H9 (cell line): ENCODE measurements at regions not wholly inside any gene's neighbourhood (a gene's known extent, or its start where the extent isn't known, plus 50 kb on each side); places are given as distances from the start of the nearest gene placed in this dataset.

Experiments used
- DNase-seq: peaks from one replicate; pipeline ENCODE4 v3.0.0-alpha.2; 2017
- H2AFZ ChIP-seq: one replicate; pipeline ENCODE4 v1.6.1; 2013; ENCODE audit warnings: mild to moderate bottlenecking, low read length, control low read depth, moderate library complexity
- H2AK5ac ChIP-seq: 2 replicates; pipeline ENCODE4 v1.6.1; 2013; ENCODE audit warnings: low read length, control low read depth, mixed read lengths; ENCODE audit not compliant: insufficient read length
- H2BK120ac ChIP-seq: one replicate; pipeline ENCODE4 v1.6.1; 2013; ENCODE audit warnings: low read depth, mild to moderate bottlenecking, low read length, control low read depth, inconsistent platforms; ENCODE audit not compliant: poor library complexity, severe bottlenecking
- H2BK12ac ChIP-seq: 2 replicates; pipeline ENCODE4 v1.6.1; 2013; ENCODE audit warnings: low read length, control low read depth, mixed read lengths, low read depth; ENCODE audit not compliant: insufficient read length
- H2BK15ac ChIP-seq: 2 replicates; pipeline ENCODE4 v1.6.1; 2013; ENCODE audit warnings: low read depth, low read length, control low read depth
- H2BK20ac ChIP-seq: one replicate; pipeline ENCODE4 v1.6.1; 2013; ENCODE audit warnings: low read depth, mild to moderate bottlenecking, low read length, control low read depth, inconsistent platforms; ENCODE audit not compliant: poor library complexity, severe bottlenecking
- H2BK5ac ChIP-seq: 2 replicates; pipeline ENCODE4 v1.6.1; 2013; ENCODE audit warnings: low read length, control low read depth, mixed read lengths; ENCODE audit not compliant: insufficient read length
- H3K14ac ChIP-seq: 2 replicates; pipeline ENCODE4 v1.6.1; 2013; ENCODE audit warnings: low read length, control low read depth; ENCODE audit not compliant: insufficient read depth
- H3K18ac ChIP-seq: 2 replicates; pipeline ENCODE4 v1.6.1; 2013; ENCODE audit warnings: low read depth, mild to moderate bottlenecking, mixed read lengths, low read length, control low read depth; ENCODE audit not compliant: insufficient read length
- H3K23ac ChIP-seq: 2 replicates; pipeline ENCODE4 v1.6.1; 2013; ENCODE audit warnings: low read length, control low read depth, mixed read lengths, low read depth; ENCODE audit not compliant: insufficient read length
- H3K23me2 ChIP-seq: 2 replicates; pipeline ENCODE4 v1.6.1; 2013; ENCODE audit warnings: low read depth, mild to moderate bottlenecking, mixed read lengths, low read length, control low read depth; ENCODE audit not compliant: insufficient read length, poor library complexity, severe bottlenecking
- H3K27ac ChIP-seq: 2 replicates; pipeline ENCODE4 v1.5.1; 2013; ENCODE audit warnings: low read length, control low read depth, mixed read lengths, low read depth; ENCODE audit not compliant: insufficient read length
- H3K27me3 ChIP-seq: 2 replicates; pipeline ENCODE4 v1.6.1; 2013; ENCODE audit warnings: low read length, control low read depth, inconsistent platforms; ENCODE audit not compliant: insufficient read depth
- H3K4ac ChIP-seq: 2 replicates; pipeline ENCODE4 v1.6.1; 2013; ENCODE audit warnings: low read depth, mild to moderate bottlenecking, control low read depth, inconsistent platforms, low read length, moderate library complexity
- H3K4me1 ChIP-seq: 2 replicates; pipeline ENCODE4 v1.6.1; 2013; ENCODE audit warnings: low read length, control low read depth, inconsistent platforms; ENCODE audit not compliant: insufficient read depth
- H3K4me2 ChIP-seq: 2 replicates; pipeline ENCODE4 v1.6.1; 2013; ENCODE audit warnings: low read length, control low read depth, mixed read lengths; ENCODE audit not compliant: insufficient read length, insufficient read depth
- H3K56ac ChIP-seq: 2 replicates; pipeline ENCODE4 v1.6.1; 2013; ENCODE audit warnings: low read depth, mild to moderate bottlenecking, mixed read lengths, low read length, control low read depth; ENCODE audit not compliant: insufficient read length
- H3K79me1 ChIP-seq: 2 replicates; pipeline ENCODE4 v1.6.1; 2013; ENCODE audit warnings: low read depth, mild to moderate bottlenecking, moderate library complexity, low read length, control low read depth, inconsistent platforms; ENCODE audit not compliant: insufficient read depth, poor library complexity, severe bottlenecking
- H3K79me2 ChIP-seq: 2 replicates; pipeline ENCODE4 v1.6.1; 2013; ENCODE audit warnings: low read length, control low read depth, inconsistent platforms; ENCODE audit not compliant: insufficient read depth
- H3K9ac ChIP-seq: 2 replicates; pipeline ENCODE4 v1.6.1; 2013; ENCODE audit warnings: low read length, control low read depth, mixed read lengths; ENCODE audit not compliant: insufficient read length; ENCODE audit errors: extremely low read depth
- H3K9me3 ChIP-seq: one replicate; pipeline ENCODE4 v1.6.1; 2013; ENCODE audit warnings: low read depth, low read length, inconsistent platforms; ENCODE audit not compliant: control insufficient read depth
- H3T11ph ChIP-seq: one replicate; pipeline ENCODE4 v1.6.1; 2013; ENCODE audit warnings: mild to moderate bottlenecking, low read length, control low read depth, inconsistent platforms
- H4K20me1 ChIP-seq: one replicate; pipeline ENCODE4 v1.6.1; 2013; ENCODE audit not compliant: control insufficient read depth, insufficient read length, insufficient read depth
- H4K5ac ChIP-seq: 2 replicates; pipeline ENCODE4 v1.6.1; 2013; ENCODE audit warnings: low read depth, mild to moderate bottlenecking, mixed read lengths, low read length, control low read depth; ENCODE audit not compliant: insufficient read length
- H4K8ac ChIP-seq: replicated peaks from 2 replicates; pipeline ENCODE4 v1.6.1; 2013; ENCODE audit warnings: low read length, control low read depth, mixed read lengths, low read depth; ENCODE audit not compliant: insufficient read length
- H4K91ac ChIP-seq: 2 replicates; pipeline ENCODE4 v1.6.1; 2013; ENCODE audit warnings: low read depth, mild to moderate bottlenecking, moderate library complexity, mixed read lengths, low read length, control low read depth; ENCODE audit not compliant: insufficient read length
- H3K27ac Mint-ChIP-seq, 3 experiments: 2 replicates in 2 of 3; 3 replicates in 1 of 3; pipeline ENCODE4 v1.8.0; 2020 to 2021; ENCODE audit warnings: mixed read lengths in 3 of 3, mild to moderate bottlenecking in 1 of 3, moderate library complexity in 1 of 3
- H3K27me3 Mint-ChIP-seq: 2 replicates; pipeline ENCODE4 v1.8.0; 2021; ENCODE audit warnings: low read depth, mild to moderate bottlenecking, moderate library complexity, mixed read lengths
- H3K36me3 Mint-ChIP-seq, 3 experiments: 2 replicates in 2 of 3; 3 replicates in 1 of 3; pipeline ENCODE4 v1.8.0; 2020 to 2021; ENCODE audit warnings: low read depth in 3 of 3, mixed read lengths in 3 of 3; ENCODE audit not compliant: insufficient read depth in 1 of 3
- H3K4me1 Mint-ChIP-seq, 2 experiments: 2 replicates each; pipeline ENCODE4 v1.8.0; 2020; ENCODE audit warnings: mixed read lengths in 2 of 2
- H3K4me3 Mint-ChIP-seq, 2 experiments: 2 replicates in 1 of 2; 3 replicates in 1 of 2; pipeline ENCODE4 v1.8.0; 2020 to 2021; ENCODE audit warnings: mild to moderate bottlenecking in 2 of 2, mixed read lengths in 2 of 2, moderate library complexity in 1 of 2
- H3K9me3 Mint-ChIP-seq, 2 experiments: 2 replicates in 1 of 2; 3 replicates in 1 of 2; pipeline ENCODE4 v1.8.0; 2020; ENCODE audit warnings: mild to moderate bottlenecking in 2 of 2, mixed read lengths in 2 of 2, moderate library complexity in 1 of 2
- WGBS: extraction: QIAGEN DNeasy Blood & Tissue Kit; methylation state at CpG from one replicate; pipeline ENCODE4 v1.1.7; 2013; ENCODE audit warnings: missing lambda C conversion rate, low lambda C conversion rate, mixed read lengths; ENCODE audit not compliant: insufficient read length; ENCODE audit errors: extremely low coverage; 5-methylcytosine and 5-hydroxymethylcytosine counted together
- TF ChIP-seq, protein P1 (sequence below): fragments of 200-600 bp; sonication (generic); conservative IDR thresholded peaks from 3 replicates; pipeline ENCODE4 v1.8.0; 2021; ENCODE audit warnings: antibody characterized with exemption, mild to moderate bottlenecking

DNA sequence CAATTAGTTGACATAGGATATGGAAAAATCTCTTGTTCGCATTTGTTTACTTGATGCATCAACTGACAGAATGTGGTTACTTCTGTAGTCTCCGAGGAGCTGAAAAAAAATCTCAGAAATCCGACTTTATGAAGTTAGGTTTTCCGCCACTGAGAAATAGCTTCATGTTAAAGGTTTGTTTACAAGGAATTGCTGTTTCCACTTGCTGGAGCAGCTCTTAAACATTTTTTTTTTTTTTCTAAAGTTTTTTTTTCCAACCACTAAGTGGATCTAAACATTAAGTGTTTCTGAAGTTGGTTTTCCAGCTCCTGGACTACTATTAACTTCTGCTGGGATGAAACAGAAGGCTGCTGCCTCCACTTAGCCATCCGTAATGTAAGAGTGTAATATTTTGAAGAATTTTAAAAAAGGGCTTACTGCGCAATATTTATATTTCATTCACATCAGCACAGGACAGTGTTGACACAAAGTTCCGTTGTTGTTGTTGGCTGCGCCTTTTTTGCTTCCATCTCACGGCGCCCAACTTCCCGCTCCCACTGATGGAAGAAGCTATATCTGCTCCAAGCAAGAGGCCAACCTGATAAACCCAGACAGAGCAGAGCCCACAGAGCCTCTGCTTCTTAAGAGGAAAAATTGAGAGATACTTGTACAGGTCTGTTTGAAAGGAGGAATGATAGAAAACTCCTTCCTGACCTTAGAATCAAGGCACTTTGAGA, 167.7 kb upstream of the KCNJ16 start:
- WGBS = no CpG with 5 or more reads among the region's 11 CpGs
- no peak overlapping the region for H3K4ac ChIP-seq
- H3K4me1 Mint-ChIP-seq = no peaks in the 10 kb centered on the region
- H2AFZ ChIP-seq = no peak overlapping the region
- no peaks in the 10 kb centered on the region for H3K79me1 ChIP-seq
- H3K56ac ChIP-seq = no peak overlapping the region
- H4K5ac ChIP-seq = no peak overlapping the region
- H3K4me3 Mint-ChIP-seq = no peak overlapping the region
- TF ChIP-seq, protein P1, sequence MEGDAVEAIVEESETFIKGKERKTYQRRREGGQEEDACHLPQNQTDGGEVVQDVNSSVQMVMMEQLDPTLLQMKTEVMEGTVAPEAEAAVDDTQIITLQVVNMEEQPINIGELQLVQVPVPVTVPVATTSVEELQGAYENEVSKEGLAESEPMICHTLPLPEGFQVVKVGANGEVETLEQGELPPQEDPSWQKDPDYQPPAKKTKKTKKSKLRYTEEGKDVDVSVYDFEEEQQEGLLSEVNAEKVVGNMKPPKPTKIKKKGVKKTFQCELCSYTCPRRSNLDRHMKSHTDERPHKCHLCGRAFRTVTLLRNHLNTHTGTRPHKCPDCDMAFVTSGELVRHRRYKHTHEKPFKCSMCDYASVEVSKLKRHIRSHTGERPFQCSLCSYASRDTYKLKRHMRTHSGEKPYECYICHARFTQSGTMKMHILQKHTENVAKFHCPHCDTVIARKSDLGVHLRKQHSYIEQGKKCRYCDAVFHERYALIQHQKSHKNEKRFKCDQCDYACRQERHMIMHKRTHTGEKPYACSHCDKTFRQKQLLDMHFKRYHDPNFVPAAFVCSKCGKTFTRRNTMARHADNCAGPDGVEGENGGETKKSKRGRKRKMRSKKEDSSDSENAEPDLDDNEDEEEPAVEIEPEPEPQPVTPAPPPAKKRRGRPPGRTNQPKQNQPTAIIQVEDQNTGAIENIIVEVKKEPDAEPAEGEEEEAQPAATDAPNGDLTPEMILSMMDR = no peak
- no peak overlapping the region for H3K27ac ChIP-seq
- no peak for DNase-seq
- no peak overlapping the region for H2BK120ac ChIP-seq
- no peak overlapping the region for H3K4me2 ChIP-seq
- no peak overlapping the region for H2BK5ac ChIP-seq
- no peak overlapping the region for H2BK15ac ChIP-seq
- 0 out of 7 replicates have a peak overlapping the region, but pooled peaks of 1 of the 3 experiments have one; percentile 5 for H3K27ac Mint-ChIP-seq
- no peaks in the 10 kb centered on the region for H3K4me1 ChIP-seq
- H3K23me2 ChIP-seq = no peaks in the 10 kb centered on the region
- H2BK12ac ChIP-seq = no peak overlapping the region
- H3K9me3 ChIP-seq = no peaks in the 10 kb centered on the region
- H3K27me3 ChIP-seq = no peaks in the 10 kb centered on the region
- H3K23ac ChIP-seq = no peak overlapping the region
- H4K91ac ChIP-seq = no peak overlapping the region
- H3K18ac ChIP-seq = no peak overlapping the region
- no peak overlapping the region for H2AK5ac ChIP-seq
- no peaks in the 10 kb centered on the region for H3K27me3 Mint-ChIP-seq
- H3K36me3 Mint-ChIP-seq = no peaks in the 10 kb centered on the region
- no peak overlapping the region for H2BK20ac ChIP-seq
- no peaks in the 10 kb centered on the region; a peak in 1 of 5 replicates for H3K9me3 Mint-ChIP-seq
- H3K9ac ChIP-seq = no peak overlapping the region
- no peaks in the 10 kb centered on the region for H3K79me2 ChIP-seq
- H4K8ac ChIP-seq = no peak overlapping the region
- H3T11ph ChIP-seq = no peak overlapping the region
- no peak overlapping the region for H3K14ac ChIP-seq
- H4K20me1 ChIP-seq = no peaks in the 10 kb centered on the region
